ENCODE measurements at regions not wholly inside any gene's neighbourhood (a gene's known extent, or its start where the extent isn't known, plus 50 kb on each side); places are given as distances from the start of the nearest gene placed in this dataset.
"Not testable (repeated sequence)": the region's sequence is repeated elsewhere in the genome, so short reads cannot be mapped to it uniquely, and the experiment has no call there.

GRCh38 chr3:61381745-61382392 is 130.6 kb upstream of the FHIT start:
- peak; percentile 42 for DNase-seq (ENCODE audit: low read depth)

GRCh38 chr3:61387817-61388216 is 136.6 kb upstream of the FHIT start:
- no peak for DNase-seq (ENCODE audit: low read depth)

GRCh38 chr3:61393480-61393947 is 142.3 kb upstream of the FHIT start:
- DNase-seq (ENCODE audit: low read depth) = not testable (repeated sequence)

GRCh38 chr3:61401359-61401758 is 150.1 kb upstream of the FHIT start:
- DNase-seq (ENCODE audit: low read depth) = no peak

- no peak for DNase-seq (ENCODE audit: low read depth)
Measured at GRCh38 chr3:61407397-61407796, 154.0 kb upstream of the PTPRG start.

GRCh38 chr3:61409638-61410037 is 151.7 kb upstream of the PTPRG start:
- DNase-seq (ENCODE audit: low read depth) = no peak

GRCh38 chr3:61410358-61410757 is 151.0 kb upstream of the PTPRG start:
- not testable (repeated sequence) for DNase-seq (ENCODE audit: low read depth)

GRCh38 chr3:61411009-61411662 is 150.2 kb upstream of the PTPRG start:
- DNase-seq (ENCODE audit: low read depth) = no peak

GRCh38 chr3:61414456-61414855 is 146.9 kb upstream of the PTPRG start:
- DNase-seq (ENCODE audit: low read depth) = no peak

- DNase-seq (ENCODE audit: low read depth) = no peak
Measured at GRCh38 chr3:61415201-61415600, 146.2 kb upstream of the PTPRG start.

GRCh38 chr3:61416618-61417017 is 144.8 kb upstream of the PTPRG start:
- no peak for DNase-seq (ENCODE audit: low read depth)

GRCh38 chr3:61417352-61417751 is 144.0 kb upstream of the PTPRG start:
- peak; percentile 12 for DNase-seq (ENCODE audit: low read depth)

- no peak for DNase-seq (ENCODE audit: low read depth)
Measured at GRCh38 chr3:61420136-61420759, 141.1 kb upstream of the PTPRG start.

GRCh38 chr3:61422945-61423673 is 138.3 kb upstream of the PTPRG start:
- DNase-seq (ENCODE audit: low read depth) = no peak

- no peak for DNase-seq (ENCODE audit: low read depth)
Measured at GRCh38 chr3:61425356-61425755, 136.0 kb upstream of the PTPRG start.

- DNase-seq (ENCODE audit: low read depth) = no peak
Measured at GRCh38 chr3:61429106-61429505, 132.3 kb upstream of the PTPRG start.

GRCh38 chr3:61434901-61435300 is 126.5 kb upstream of the PTPRG start:
- not testable (repeated sequence) for DNase-seq (ENCODE audit: low read depth)

GRCh38 chr3:61435361-61435760 is 126.0 kb upstream of the PTPRG start:
- DNase-seq (ENCODE audit: low read depth) = not testable (repeated sequence)

- DNase-seq (ENCODE audit: low read depth) = no peak
Measured at GRCh38 chr3:61438253-61439121, 122.9 kb upstream of the PTPRG start.

GRCh38 chr3:61439122-61439458 is 122.3 kb upstream of the PTPRG start:
- DNase-seq (ENCODE audit: low read depth) = no peak

GRCh38 chr3:61442696-61443095 is 118.7 kb upstream of the PTPRG start:
- DNase-seq (ENCODE audit: low read depth) = no peak

- DNase-seq (ENCODE audit: low read depth) = peak; percentile 8
Measured at GRCh38 chr3:61443886-61444285, 117.5 kb upstream of the PTPRG start.

Measured in EH (cell line).